Sigmoid colon (tissue), 6 donors: ENCODE measurements at regions not wholly inside any gene's neighbourhood (a gene's known extent, or its start where the extent isn't known, plus 50 kb on each side); places are given as distances from the start of the nearest gene placed in this dataset.

Experiments
- DNase-seq: peaks from one replicate; pipeline ENCODE4 v3.0.0-alpha.2; 2019
- H3K27ac ChIP-seq, 4 donors: fragments of 200-600 bp; sonication (generic); one replicate each; pipeline ENCODE4 v1.5.1; 2016 to 2019; ENCODE audit warnings: mild to moderate bottlenecking in 1 of 4
- H3K27me3 ChIP-seq, 3 donors: fragments of 200-600 bp; sonication (generic); one replicate each; pipeline ENCODE4 v1.5.1; 2019; ENCODE audit warnings: mild to moderate bottlenecking in 1 of 3
- H3K36me3 ChIP-seq, 4 donors: fragments of 200-600 bp; sonication (generic); one replicate each; pipeline ENCODE4 v1.5.1; 2016 to 2019
- H3K4me1 ChIP-seq, 4 donors: fragments of 200-600 bp; sonication (generic); one replicate each; pipeline ENCODE4 v1.5.1; 2017 to 2019
- H3K4me3 ChIP-seq, 4 donors: fragments of 200-600 bp; sonication (generic); one replicate each; pipeline ENCODE4 v1.5.1; 2017 to 2019; ENCODE audit warnings: mild to moderate bottlenecking in 2 of 4, moderate library complexity in 1 of 4
- H3K9me3 ChIP-seq, 4 donors: fragments of 200-600 bp in 3 of 4; sonication (generic) in 3 of 4; one replicate each; pipeline versions ENCODE4 v1.5.1 to v1.6.1; 2013 to 2019
- EP300 ChIP-seq, 4 donors: sonication (generic); formaldehyde crosslinking; IDR thresholded peaks; one replicate each; pipeline ENCODE4 v1.6.1; 2017; ENCODE audit warnings: antibody characterized with exemption in 4 of 4
- POLR2A ChIP-seq, 2 donors: fragments of 450-650 bp; IDR thresholded peaks; one replicate each; pipeline ENCODE4 v1.6.1; 2016; ENCODE audit warnings: antibody characterized with exemption in 2 of 2, mild to moderate bottlenecking in 2 of 2, moderate library complexity in 2 of 2
- POLR2AphosphoS5 ChIP-seq, 4 donors: sonication (generic); formaldehyde crosslinking; IDR thresholded peaks; one replicate each; pipeline ENCODE4 v1.6.1; 2017; ENCODE audit warnings: antibody characterized with exemption in 4 of 4
- WGBS, 2 donors: extraction: QIAGEN DNeasy Blood & Tissue Kit; methylation state at CpG; one replicate each; pipeline ENCODE4 v1.1.7; 2013; 5-methylcytosine and 5-hydroxymethylcytosine counted together
- intact Hi-C: fragments of 100-400 bp; cut with DNase I; formaldehyde crosslinking; loops from one replicate; pipeline ENCODE4 v1.15.1; 2023
- TF ChIP-seq, protein P1 (sequence below), 4 experiments: fragments of 450-650 bp in 3 of 4; fragments of 200-600 bp in 1 of 4; IDR thresholded peaks; one replicate each; pipeline ENCODE4 v1.5.1; 2016 to 2019; ENCODE audit warnings: antibody characterized with exemption in 4 of 4, mild to moderate bottlenecking in 3 of 4, moderate library complexity in 2 of 4
- donor health status: healthy with polysubstance abuse.
- donor health status: healthy.

DNA sequence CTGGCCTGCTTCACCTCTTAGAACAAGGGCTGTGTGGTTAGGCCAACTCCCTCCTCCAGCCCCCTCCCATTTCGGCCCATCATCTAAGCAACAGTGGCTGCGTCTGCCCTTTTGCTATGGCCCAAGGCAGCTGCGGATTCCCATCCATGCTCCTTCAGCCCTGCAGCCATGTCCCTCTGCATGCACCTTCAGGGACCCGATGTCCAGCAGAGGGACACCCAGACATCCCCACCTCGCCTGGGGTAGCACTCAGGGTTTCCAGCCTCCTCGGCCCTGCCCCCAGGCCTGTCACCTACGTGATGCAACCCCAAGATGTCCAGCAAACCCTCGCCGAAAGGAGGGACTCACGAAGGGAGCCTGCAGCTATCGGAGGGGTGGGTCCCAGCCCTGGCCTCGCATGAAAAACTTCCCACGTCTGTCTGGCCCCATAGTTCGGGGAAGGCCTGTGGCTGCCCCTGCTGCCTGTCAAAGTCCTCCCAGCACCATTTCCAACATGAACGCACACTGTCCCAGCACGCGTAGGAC is 194.4 kb downstream of the CTTN start:
- no peaks in the 10 kb centered on the region for H3K27me3 ChIP-seq
- no peaks in the 10 kb centered on the region for H3K4me1 ChIP-seq
- H3K4me3 ChIP-seq, result no peak overlapping the region
- WGBS, 2 donors, result 93% methylated on average over 17 of the region's 17 CpGs
- H3K27ac ChIP-seq, result no peak overlapping the region
- DNase-seq, result no peak
- intact Hi-C loops, result no loop called here
- no peak for TF ChIP-seq POLR2A (IDR thresholded peaks at IDR 0.05)
- no peak for TF ChIP-seq EP300 (IDR thresholded peaks at IDR 0.05)
- TF ChIP-seq, protein P1, sequence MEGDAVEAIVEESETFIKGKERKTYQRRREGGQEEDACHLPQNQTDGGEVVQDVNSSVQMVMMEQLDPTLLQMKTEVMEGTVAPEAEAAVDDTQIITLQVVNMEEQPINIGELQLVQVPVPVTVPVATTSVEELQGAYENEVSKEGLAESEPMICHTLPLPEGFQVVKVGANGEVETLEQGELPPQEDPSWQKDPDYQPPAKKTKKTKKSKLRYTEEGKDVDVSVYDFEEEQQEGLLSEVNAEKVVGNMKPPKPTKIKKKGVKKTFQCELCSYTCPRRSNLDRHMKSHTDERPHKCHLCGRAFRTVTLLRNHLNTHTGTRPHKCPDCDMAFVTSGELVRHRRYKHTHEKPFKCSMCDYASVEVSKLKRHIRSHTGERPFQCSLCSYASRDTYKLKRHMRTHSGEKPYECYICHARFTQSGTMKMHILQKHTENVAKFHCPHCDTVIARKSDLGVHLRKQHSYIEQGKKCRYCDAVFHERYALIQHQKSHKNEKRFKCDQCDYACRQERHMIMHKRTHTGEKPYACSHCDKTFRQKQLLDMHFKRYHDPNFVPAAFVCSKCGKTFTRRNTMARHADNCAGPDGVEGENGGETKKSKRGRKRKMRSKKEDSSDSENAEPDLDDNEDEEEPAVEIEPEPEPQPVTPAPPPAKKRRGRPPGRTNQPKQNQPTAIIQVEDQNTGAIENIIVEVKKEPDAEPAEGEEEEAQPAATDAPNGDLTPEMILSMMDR (IDR thresholded peaks at IDR 0.05), result no peak
- H3K36me3 ChIP-seq, result no peaks in the 10 kb centered on the region
- no peaks in the 10 kb centered on the region for H3K9me3 ChIP-seq

DNA sequence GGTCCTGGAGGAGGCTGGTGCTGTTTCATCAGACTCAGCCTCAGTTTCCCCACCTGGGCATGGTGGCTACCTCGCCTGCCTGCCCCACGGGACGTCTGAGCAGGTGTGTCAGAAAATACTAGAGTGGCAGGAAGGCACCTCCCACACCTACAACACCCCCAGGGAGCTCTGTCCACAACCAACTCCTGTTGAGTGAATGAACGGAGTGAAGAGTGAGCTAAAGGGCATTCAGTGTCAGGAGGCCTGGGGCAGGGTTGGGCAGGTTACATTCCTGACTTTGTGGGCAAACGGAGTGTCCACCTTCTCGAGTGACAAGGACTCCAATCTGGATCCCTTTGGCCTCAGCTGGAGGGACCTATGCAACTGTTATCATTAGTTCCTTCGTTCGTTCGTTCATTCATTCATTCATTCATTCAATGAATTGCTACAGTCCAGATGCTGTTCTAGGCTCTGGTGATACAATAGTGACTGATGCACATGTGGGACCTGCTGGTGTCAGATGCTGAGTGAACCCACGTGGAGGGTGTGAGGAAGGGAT is 195.2 kb downstream of the CTTN start:
- no peak overlapping the region for H3K27ac ChIP-seq
- DNase-seq, result no peak
- no peaks in the 10 kb centered on the region for H3K9me3 ChIP-seq
- H3K4me3 ChIP-seq, result no peak overlapping the region
- no peak for TF ChIP-seq POLR2AphosphoS5 (IDR thresholded peaks at IDR 0.05)
- TF ChIP-seq, protein P1 (IDR thresholded peaks at IDR 0.05), result no peak
- TF ChIP-seq EP300 (IDR thresholded peaks at IDR 0.05), result no peak
- TF ChIP-seq POLR2A (IDR thresholded peaks at IDR 0.05), result no peak
- intact Hi-C loops, result no loop called here
- H3K36me3 ChIP-seq, result no peaks in the 10 kb centered on the region
- no peaks in the 10 kb centered on the region for H3K27me3 ChIP-seq
- H3K4me1 ChIP-seq, result no peaks in the 10 kb centered on the region
- WGBS, 2 donors, result 84 to 87% methylated on average over 10 of the region's 10 CpGs

DNA sequence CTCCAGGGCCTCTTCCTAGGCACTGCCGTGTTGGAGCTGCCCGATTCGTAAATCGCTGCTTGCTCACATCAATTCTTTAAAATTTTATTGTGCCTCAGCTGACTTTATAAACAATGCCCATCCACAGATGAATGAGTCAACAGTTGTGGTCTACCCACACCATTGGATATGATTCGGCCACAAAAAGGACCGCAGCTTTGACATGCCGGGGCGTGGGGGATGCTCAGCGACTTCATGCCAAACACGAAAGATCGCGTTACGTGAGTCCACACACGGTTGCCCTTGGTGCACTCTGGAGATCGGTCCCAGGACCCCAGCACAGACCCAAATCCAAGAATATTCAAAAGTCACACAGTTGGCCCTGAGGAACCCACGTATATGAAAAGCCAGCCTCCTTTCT is 195.7 kb downstream of the CTTN start:
- H3K9me3 ChIP-seq, result no peaks in the 10 kb centered on the region
- H3K4me1 ChIP-seq, result no peaks in the 10 kb centered on the region
- TF ChIP-seq EP300 (IDR thresholded peaks at IDR 0.05), result no peak
- no peak for TF ChIP-seq POLR2AphosphoS5 (IDR thresholded peaks at IDR 0.05)
- TF ChIP-seq POLR2A (IDR thresholded peaks at IDR 0.05), result no peak
- TF ChIP-seq, protein P1 (IDR thresholded peaks at IDR 0.05), result no peak
- no peaks in the 10 kb centered on the region for H3K36me3 ChIP-seq
- H3K4me3 ChIP-seq, result no peak overlapping the region
- H3K27me3 ChIP-seq, result no peaks in the 10 kb centered on the region
- intact Hi-C loops, result no loop called here
- H3K27ac ChIP-seq, result no peak overlapping the region
- WGBS, 2 donors, result 91 to 94% methylated on average over 16 of the region's 16 CpGs
- no peak for DNase-seq

DNA sequence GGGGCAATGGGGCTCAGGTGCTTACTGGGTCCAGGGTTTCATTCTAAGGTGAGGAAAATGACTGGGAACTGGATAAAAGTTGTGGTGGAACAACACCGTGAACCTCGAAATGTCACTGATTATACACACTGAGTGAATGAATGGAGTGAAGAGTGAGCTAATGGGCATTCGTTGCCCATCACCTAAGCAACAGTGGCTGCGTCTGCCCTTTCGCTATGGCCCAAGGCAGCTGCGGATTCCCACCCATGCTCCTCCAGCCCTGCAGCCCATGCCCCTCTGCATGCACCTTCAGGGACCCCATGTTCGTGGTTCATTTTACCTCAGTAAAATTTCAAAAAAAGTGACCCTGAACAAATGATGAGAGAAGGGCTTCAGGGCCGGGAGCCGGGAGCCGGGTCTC is 196.3 kb downstream of the CTTN start:
- H3K4me3 ChIP-seq, result no peak overlapping the region
- no peaks in the 10 kb centered on the region for H3K4me1 ChIP-seq
- H3K9me3 ChIP-seq, result no peaks in the 10 kb centered on the region
- H3K27ac ChIP-seq, result no peak overlapping the region
- no peak for TF ChIP-seq POLR2AphosphoS5 (IDR thresholded peaks at IDR 0.05)
- 85 to 94% methylated on average over 10 of the region's 10 CpGs for WGBS, 2 donors
- intact Hi-C loops, result no loop called here
- DNase-seq, result no peak
- no peaks in the 10 kb centered on the region for H3K27me3 ChIP-seq
- no peaks in the 10 kb centered on the region for H3K36me3 ChIP-seq

- Histone ChIP-seq H3K9me3 (no peaks in the 10 kb centered on the region), H3K36me3 (no peaks in the 10 kb centered on the region), H3K4me3 (no peak overlapping the region), H3K27me3 (no peaks in the 10 kb centered on the region), H3K4me1 (no peaks in the 10 kb centered on the region), H3K27ac (no peak overlapping the region)
- TF ChIP-seq POLR2A (IDR thresholded peaks at IDR 0.05) (no peak), EP300 (IDR thresholded peaks at IDR 0.05) (no peak), POLR2AphosphoS5 (IDR thresholded peaks at IDR 0.05) (no peak)
- TF ChIP-seq, protein P1 (IDR thresholded peaks at IDR 0.05), result no peak
- intact Hi-C loops, result no loop called here
- DNase-seq, result no peak
- WGBS, 2 donors, result 93 to 96% methylated on average over 13 of the region's 13 CpGs
Measured at GRCh38 chr11:70595016-70595415, 196.7 kb downstream of the CTTN start.
